ENCODE measurements at regions not wholly inside any gene's neighbourhood (a gene's known extent, or its start where the extent isn't known, plus 50 kb on each side); places are given as distances from the start of the nearest gene placed in this dataset.

GRCh38 chr7:110181768-110182167, 909.2 kb upstream of the LRRN3 start:
- TF ChIP-seq CTCF (IDR thresholded peaks at IDR 0.05; ENCODE audit: low read length), result no peak
- no peak for TF ChIP-seq EZH2phosphoT487 (IDR thresholded peaks at IDR 0.05; ENCODE audit: low read length)
- no peak for TF ChIP-seq EZH2 (optimal IDR thresholded peaks at IDR 0.05; ENCODE audit: low read depth, low read length)

Data from MM.1S (cell line).